Hypothalamus (tissue), 51 donors: ENCODE measurements at regions not wholly inside any gene's neighbourhood (a gene's known extent, or its start where the extent isn't known, plus 50 kb on each side); places are given as distances from the start of the nearest gene placed in this dataset.
"Not testable (repeated sequence)": the region's sequence is repeated elsewhere in the genome, so short reads cannot be mapped to it uniquely, and the experiment has no call there.

Experiments used
- DNase-seq, 51 donors: peaks; one replicate each; lab custom pipeline; 2025; lab: John Stamatoyannopoulos, UW

DNA sequence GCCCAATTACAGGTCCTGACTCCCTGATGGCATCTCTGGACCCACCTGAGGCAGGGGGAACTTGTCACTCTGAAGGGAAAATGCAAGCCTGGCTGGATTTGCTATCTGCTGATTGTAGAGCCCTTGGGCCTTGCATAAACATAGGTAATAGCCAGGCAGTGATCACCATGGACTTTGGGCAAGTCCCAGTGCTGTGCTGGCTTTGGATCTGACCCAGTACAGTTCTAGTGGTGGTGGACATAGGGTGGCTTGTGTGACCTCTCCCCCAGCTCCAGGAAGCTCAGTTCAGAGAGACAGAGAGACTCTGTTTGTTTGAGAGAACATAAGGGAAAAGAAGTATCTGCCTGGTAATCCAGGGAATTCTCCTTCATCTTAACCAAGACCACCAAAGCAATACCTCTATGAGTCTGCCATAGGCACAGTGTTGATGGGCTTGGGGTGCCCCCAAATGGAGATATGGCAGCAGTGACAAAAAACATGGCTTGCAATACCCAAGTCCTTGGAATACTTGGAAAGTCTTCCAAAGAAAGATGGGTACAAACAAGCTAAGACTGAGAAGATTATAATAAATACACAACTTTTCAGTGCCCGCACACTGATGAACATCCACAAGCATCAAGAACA lies 348.5 kb downstream of the PYDC2 start:
- DNase-seq = no peak

DNA sequence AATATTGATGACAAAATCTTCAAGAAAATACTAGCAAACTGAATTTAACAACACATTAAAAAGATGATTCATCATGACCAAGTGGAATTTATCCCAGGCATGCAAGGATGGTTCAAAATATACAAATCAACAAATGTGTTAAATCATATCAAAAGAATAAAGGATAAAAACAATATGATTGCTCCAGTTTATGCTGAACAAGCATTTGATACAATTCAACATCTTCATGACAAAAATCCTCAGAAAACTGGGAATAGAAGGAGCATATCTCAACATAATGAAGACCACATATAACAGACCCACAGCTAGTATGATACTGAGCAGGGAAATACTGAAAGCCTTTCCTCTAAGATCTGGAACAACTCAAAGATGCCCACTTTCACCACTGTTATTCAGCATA lies 352.3 kb downstream of the PYDC2 start:
- no peak for DNase-seq

DNA sequence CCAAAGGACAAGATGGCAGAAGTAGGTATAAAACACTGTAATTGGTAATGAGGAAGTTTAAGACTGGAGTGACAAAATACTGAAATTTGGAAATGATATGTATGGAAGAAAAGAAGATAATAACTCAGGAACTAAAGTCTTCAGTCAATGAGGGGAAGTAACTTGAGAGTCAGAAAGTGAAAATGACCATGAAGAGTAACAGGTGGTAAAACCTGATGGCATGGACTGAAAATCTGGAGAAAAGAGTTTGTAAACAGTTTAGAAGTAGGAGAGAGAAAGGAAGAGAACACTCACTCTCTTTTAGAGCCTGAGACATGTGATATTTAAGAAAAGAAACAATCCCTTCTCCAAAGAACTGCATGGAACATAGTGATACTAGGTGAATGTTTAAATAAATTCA lies 387.9 kb downstream of the PYDC2 start:
- no peak for DNase-seq

DNA sequence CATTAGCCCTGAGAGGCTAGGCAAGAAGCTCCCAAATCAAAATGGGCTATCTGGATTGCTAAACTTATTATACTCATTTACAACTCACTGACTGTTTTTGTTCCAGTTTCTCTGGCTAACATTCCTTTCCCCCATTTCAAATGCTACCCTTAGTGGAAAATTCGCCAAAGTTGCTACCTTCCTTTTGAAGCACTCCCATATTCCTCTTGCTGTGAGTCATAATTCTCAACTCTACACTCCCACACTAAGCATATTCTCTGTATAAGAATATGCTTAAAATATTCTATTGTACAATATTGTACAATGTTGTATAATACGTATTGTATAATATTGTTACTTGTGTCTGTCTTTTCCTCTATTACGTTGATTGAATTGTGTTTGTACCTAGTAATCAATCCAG lies 398.6 kb downstream of the PYDC2 start:
- no peak for DNase-seq

DNA sequence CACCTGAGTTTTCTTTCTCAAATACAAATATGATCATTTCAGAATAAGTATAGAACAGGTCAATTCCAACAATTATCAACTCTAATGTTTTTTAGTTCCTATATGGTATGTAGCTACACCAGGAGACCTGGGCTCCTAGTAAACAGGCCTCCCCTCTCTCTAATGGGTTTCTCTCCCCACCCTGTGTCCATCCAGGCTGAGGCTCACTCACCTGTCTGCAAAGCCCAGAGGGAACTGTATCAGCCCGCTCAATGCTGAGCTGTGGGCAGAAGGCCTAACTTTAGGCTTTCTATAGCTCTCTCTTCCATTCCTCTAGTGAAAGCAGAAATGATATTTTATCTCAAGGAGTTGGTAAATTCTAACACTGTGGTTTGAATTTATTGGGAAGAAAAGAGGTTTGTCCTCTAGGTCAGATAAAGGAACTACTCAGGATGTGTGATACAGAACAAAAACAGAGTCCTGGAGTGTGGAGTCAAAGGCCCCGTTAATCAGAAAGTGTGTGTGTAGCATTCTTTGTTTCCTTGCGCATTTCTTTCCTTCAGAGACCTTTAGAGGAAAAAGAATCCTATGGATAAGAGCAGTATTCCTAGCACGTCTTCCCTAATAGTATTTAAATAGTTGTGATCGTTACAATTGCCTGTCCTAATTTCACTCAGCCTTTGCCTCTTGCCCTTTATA lies 408.9 kb downstream of the PYDC2 start:
- DNase-seq = no peak

DNA sequence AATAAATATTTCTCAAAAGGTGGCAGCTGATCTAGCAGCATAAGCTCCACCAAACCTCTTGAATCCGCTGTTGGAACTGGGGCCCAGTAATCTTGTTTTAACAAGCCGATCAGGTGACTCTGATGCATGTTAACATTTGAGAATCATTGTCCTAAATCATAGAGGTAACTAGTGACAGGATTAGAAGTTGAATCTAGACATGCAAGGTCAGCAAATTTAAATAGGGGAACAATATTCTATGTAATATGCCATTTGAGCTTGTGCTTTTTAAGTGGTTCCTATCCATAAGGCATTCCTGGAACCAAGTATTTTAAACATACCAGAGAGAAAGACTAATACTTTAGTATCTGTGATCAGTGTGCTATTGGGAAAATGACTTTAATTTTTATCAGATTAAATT lies 412.8 kb downstream of the PYDC2 start:
- DNase-seq = no peak

DNA sequence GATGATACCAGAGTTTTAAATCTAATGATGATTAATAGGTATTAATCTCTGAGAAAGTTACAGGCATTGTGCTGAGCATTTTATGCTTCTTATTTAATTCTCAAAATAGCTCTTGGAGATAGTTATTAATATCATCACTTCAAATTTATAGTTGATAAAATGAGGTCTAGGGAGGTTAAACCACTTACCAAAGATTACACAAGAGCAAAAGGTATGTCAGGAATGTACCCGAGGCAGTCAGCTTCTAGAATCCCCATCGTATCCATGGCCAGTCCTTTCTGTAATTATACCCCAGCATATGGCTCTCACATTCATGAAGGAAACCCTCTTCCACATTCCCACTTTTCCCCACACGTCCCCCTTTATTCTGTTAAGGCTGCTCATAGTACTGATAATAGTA lies 421.3 kb downstream of the PYDC2 start:
- DNase-seq = no peak

DNA sequence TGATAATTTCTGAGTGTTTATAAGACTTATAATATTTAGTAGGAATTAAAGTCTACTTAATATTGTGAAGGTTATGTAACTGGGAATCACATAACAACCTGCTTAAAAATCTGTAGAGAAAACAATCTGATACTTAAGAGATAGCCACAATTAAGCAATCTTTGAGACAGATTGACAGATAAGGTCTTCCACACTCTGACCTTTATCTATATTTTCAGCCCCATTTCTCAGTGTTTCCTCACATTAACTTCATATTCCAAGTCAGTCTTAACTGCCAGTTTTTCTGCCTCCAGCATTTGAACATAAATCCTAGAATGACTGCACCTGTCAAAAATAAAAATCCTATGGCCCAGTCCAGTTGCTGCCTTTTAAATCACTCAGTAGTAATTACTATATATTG lies 423.2 kb downstream of the PYDC2 start:
- no peak for DNase-seq

DNA sequence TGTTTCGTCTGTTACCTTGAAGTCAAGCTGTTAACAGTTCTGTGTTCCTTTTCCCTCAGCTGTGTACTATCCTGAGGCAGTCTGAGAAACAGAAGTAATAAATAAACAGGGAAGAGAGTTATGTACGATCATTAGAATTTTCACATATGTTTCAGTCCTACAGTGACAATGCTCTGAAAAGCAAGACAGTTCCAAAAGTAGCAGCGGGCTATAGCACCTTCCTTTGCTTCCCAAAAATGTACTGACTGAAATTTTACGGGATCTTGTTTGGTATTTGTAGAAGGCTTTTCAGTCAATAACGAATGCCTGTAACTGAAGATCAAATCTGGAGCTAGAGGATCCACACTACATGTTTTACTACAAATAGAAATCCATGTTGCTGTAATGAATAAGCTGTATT lies 428.1 kb downstream of the PYDC2 start:
- DNase-seq = no peak

DNA sequence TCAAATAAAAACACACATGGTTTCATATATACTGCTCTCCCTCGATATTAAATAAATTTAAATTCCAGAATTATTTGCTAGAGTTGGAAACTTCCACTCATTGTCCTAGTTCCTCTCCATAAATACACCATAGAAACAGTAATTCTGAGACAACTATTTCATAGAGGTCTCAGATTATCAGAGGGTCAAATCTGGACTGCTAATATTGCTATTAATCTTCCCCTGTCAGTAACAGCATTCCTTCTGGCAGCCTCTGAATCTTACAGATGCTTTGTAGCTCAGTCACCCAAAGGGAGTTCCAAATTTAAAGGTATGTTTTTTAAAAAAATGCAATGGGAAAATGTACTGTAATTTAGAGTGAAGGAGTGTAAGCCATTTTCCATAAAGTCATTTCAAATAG lies 428.8 kb downstream of the PYDC2 start:
- no peak for DNase-seq

DNA sequence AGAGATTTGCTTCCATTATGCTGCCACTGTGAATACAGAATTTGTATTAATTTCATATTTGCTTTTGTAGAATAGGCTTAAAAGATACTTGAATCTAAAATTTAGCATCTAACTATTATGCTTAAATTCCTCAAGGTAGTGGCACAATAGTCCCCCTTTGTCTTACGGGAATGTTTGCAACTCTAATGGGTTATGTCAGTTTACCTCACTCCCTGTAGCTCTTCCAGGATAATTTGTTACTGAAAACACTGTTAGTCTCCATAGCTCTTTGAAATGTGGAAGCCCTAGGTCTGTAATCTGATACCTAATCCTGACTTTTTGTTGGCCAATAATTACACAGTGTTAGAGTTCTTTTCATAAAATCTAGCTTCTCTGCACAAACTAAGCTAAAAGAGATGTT lies 433.4 kb downstream of the PYDC2 start:
- no peak for DNase-seq

DNA sequence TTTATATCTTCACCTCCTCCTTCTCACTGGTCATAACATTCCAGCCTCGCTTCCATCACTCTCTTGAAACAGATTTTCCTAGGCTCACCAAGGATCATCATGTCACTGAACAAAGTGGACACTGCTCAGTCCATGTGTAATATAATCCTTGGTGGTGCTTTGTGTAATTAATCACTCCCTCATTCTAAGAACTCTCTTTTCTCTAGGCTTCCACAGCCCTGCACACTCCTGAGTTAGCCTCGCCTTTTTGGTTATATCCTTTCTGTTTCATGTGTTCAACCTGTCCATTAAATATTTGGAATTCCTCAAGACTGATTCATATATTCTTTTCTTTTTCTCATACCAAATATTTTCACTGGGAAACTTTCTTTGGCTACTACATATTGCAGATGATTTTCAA lies 440.8 kb downstream of the PYDC2 start:
- no peak for DNase-seq

DNA sequence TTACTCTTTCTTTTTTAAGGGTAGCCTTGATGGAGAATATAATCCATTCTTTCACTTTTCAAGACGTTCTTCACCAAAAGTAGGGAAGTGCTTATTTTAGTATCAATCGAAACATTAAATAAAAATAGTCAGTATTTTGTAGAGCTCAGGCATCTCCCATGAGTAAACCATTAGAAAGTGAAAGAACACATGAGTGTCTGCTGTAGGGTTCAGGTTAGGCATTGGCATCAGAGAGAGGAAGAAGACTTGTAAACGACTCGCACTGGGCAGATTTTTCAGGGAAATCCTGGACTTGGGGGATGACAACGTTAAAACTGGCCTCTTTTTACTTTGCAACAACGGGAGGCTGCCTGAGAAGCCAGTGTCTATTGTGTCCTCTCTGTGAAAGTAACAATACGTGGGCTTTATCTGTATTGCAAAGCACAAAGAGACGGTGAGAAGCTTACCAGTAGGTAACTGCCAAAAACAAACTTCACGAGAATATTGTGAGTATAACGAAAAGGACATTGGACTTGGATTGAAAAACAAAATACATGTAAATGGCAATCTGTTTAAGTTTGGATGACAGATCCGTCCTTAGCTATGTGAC lies 451.7 kb downstream of the PYDC2 start:
- no peak for DNase-seq

DNA sequence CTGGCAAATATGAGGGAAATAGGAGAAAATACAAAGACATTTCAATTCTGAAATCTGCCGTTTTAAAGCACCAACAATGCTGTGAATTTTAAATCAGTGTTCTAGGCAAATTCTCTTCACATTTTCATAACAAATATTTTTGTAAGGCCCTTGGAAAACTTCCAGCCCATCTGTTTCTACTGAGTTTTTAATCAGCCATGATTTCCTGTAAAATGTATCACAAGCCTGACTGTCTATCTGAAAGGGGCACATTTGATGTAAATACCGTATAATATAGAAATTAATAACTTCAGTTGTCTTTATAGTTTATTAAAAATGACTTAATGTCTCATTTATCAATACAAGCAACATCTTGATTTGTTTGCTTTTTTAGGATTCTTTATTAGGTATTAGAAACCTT lies 454.7 kb downstream of the PYDC2 start:
- DNase-seq = no peak

DNA sequence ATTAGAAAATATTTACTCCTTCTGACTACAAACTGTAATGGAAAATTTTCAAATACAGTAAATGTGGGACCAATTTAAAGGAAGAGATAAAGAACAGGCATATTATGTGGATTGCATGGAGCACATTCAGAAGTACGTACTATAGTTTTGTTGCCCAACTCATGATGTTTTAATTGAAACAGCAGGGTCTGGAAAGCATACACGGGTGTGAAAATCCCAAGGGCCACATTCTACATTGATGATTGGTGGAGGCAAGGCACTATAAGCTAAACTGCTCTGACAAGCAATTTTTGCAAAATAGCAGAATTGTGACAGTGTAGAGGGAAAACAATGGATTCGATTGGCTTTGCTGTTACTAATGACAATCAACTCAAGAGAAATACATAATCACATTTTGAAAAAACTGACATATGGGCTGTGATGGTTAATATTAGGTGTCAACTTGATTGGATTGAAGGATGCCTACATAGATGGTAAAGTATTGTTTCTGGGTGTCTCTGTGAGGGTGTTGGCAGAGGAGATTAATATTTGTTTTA lies 458.6 kb downstream of the PYDC2 start:
- DNase-seq = no peak

DNA sequence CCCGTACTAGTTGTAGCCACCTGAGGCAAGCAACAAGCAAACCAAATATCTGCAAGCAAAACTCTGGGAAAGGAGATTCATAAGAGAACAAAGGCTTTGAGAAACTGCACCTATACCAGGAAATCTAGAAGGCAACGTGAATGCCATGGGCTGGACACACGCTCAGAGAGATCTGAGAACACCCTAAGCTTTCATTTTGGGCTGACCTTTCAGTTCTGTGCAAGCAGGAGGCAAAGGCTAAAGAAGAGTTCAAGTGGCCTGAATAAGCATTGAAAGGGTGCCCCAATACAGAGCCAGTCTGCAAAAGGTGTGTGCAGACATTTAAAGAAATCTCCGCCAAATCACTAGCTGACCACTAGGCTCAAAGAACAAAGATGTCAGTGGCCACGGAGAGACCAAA lies 461.6 kb downstream of the PYDC2 start:
- no peak for DNase-seq

DNA sequence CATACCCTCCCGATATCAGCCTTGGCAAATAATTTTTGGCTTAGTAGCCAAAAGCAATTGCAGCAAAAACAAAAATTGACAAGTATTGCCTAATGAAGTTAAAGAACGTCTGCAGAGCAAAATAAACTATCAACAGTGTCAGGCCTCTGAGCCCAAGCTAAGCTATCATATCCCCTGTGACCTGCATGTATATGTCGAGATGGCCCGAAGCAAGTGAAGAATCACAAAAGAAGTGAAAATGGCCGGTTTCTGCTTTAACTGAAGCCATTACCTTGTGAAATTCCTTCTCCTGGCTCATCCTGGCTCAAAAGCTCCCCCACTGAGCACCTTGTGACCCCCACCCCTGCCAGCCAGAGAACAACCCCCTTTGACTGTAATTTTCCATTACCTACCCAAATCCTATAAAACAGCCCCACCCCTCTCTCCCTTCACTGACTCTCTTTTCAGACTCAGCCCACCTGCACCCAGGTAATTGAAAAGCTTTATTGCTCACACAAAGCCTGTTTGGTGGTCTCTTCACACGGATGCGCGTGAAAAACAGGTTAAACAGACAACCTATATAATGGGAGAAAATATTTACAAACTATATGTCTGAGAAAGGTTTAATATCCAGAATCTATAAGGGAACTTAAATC lies 466.3 kb downstream of the PYDC2 start:
- not testable (repeated sequence) for DNase-seq

DNA sequence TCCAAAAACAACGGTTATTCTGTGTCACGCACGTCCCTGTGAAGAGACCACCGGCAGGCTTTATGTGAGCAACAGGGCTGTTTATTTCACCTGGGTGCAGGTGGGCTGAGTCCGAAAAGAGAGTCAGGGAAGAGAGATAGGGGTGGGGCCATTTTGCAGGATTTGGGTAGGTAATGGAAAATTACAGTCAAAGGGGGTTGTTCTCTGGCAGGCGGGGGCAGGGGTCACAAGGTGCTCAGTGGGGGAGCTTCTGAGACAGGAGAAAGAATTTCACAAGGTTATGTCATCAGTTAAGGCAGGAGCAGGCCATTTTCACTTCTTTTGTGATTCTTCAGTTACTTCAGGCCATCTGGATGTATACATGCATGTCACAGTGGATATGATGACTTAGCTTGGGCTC lies 467.0 kb downstream of the PYDC2 start:
- not testable (repeated sequence) for DNase-seq

DNA sequence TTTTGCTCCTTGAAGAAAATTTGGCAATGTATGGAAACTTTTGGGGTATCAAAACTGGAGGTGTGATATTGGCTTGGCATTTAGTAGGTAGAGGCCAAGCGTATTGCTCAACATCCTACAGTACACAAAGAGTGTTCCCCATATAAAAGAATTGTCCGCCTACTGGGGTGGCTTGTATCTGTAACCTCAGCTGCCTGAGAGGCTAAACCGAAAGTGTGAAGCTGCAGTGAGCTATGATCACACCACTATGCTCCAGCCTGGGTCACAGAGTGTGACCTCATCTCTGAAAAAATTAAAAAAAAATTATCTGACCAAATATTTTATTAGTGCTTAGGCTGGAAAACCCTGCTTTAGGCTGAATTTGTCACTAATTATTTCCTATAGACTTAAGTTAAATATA lies 483.9 kb downstream of the PYDC2 start:
- no peak for DNase-seq

DNA sequence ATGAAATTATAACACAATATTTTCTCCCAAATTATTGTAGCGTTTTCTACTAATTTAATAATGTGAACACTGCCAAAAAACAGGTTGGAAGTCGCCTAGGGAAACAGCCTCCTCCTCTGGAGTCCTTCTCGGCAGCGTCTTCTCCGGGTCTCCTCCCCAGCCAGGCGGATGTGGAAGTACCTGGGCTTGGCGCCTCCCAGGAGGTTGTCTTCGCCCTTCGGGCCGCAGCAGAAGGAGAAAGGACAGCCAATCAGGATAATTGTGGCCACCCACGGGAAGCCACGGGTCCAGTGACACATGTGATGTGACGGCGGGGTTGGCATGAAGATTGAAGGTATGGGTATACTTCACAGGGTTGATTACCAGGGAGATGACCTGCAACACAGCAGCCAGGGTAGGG lies 491.2 kb downstream of the PYDC2 start:
- DNase-seq = no peak

DNA sequence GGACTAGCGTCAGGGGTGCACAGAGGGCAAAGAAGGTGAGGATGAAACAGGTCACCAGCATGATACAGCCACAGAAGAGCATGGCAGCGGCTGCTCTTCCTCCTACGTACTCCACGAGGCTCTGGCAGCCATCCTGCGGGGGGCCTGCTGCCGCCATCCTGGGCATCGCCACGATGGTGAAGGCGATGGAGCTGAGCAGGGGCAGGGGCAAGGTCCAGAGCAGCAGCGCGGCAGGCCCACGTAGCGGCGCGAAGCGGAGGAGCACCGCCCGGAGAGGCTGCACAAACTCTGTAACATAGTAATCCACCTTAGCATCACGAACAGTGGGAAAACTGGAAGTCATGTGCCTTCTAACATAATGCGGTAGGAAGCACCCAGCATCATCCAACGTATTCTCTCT lies 491.6 kb downstream of the PYDC2 start:
- no peak for DNase-seq
